ENCODE measurements at regions not wholly inside any gene's neighbourhood (a gene's known extent, or its start where the extent isn't known, plus 50 kb on each side); places are given as distances from the start of the nearest gene placed in this dataset.

DNA sequence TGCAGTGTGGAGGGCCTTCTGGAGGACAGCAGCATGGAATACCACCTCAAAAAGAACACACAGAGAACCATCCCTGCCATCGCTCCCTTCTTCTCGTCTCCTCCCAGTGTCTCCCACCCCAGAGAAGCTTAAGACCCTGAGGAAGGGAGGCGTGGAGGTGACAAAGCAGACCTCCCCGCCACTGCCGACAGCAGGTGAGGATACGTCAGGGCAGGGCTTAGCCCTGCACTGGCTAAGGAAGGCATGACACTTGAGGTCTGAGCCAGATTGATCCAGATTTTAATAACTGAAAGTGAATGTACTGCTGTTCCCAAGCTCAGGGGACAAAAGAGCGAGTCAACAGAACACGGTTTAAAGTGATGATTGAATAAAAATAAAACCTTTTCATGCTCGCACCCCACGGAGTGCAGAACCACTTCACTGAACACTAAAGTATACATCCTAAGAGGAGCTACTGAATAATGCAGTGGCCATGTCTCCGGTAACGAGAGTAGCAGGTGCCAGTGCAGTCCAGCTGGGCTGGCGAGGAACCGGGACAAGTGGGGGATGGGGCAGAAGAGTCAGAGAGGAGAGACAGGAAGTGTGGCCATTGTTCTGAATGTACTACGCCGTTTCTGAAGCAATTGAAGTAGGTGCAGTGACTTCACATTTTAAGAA lies 391.0 kb downstream of the CDH2 start:
- Mint-ChIP-seq H3K4me1 (peaks cover 8 to 22% of the 10 kb centered on the region in 2 experiments), H3K27me3 (ENCODE audit: low read depth) (peaks cover 4% of the 10 kb centered on the region; the same call in 1 of the 2 replicates), H3K9me3 (no peaks in the 10 kb centered on the region), H3K36me3 (ENCODE audit: insufficient read depth in 1 of 3, low read depth in 3 of 3) (no peaks in the 10 kb centered on the region), H3K27ac (peak overlapping the region in 1 of 3 experiments; percentile 66; a peak in 1 of 7 replicates), H3K4me3 (no peak overlapping the region)
- Histone ChIP-seq H3K18ac (ENCODE audit: insufficient read length, low read depth, low read length) (no peak overlapping the region), H3T11ph (ENCODE audit: low read length) (no peak overlapping the region), H3K79me1 (ENCODE audit: insufficient read depth, low read depth, low read length, poor library complexity, severe bottlenecking) (no peaks in the 10 kb centered on the region), H3K79me2 (ENCODE audit: insufficient read depth, low read length) (no peaks in the 10 kb centered on the region), H4K91ac (ENCODE audit: insufficient read length, low read depth, low read length) (no peak overlapping the region), H2BK120ac (ENCODE audit: low read depth, low read length, poor library complexity, severe bottlenecking) (no peak overlapping the region), H3K9ac (ENCODE audit: extremely low read depth, insufficient read length, low read length) (no peak overlapping the region), H3K27ac (ENCODE audit: insufficient read length, low read depth, low read length) (no peak overlapping the region), H4K5ac (ENCODE audit: insufficient read length, low read depth, low read length) (no peak overlapping the region), H2BK12ac (ENCODE audit: insufficient read length, low read depth, low read length) (no peak overlapping the region), H2AFZ (ENCODE audit: low read length) (no peak overlapping the region), H4K8ac (replicated peaks; ENCODE audit: insufficient read length, low read depth, low read length) (no peak overlapping the region), H2AK5ac (ENCODE audit: insufficient read length, low read length) (no peak overlapping the region), H2BK20ac (ENCODE audit: low read depth, low read length, poor library complexity, severe bottlenecking) (no peak overlapping the region), H3K27me3 (ENCODE audit: insufficient read depth, low read length) (no peaks in the 10 kb centered on the region), H3K4ac (ENCODE audit: low read depth, low read length) (no peak overlapping the region), H3K4me1 (ENCODE audit: insufficient read depth, low read length) (no peaks in the 10 kb centered on the region; the same call in 1 of the 2 replicates), H2BK5ac (ENCODE audit: insufficient read length, low read length) (no peak overlapping the region), H3K56ac (ENCODE audit: insufficient read length, low read depth, low read length) (no peak overlapping the region), H3K14ac (ENCODE audit: insufficient read depth, low read length) (0 out of 2 replicates have a peak overlapping the region, but pooled peaks have one; percentile 64), H2BK15ac (ENCODE audit: low read depth, low read length) (no peak overlapping the region), H4K20me1 (ENCODE audit: control insufficient read depth, insufficient read depth, insufficient read length) (peaks cover 2% of the 10 kb centered on the region), H3K9me3 (ENCODE audit: control insufficient read depth, low read depth, low read length) (no peaks in the 10 kb centered on the region), H3K4me2 (ENCODE audit: insufficient read depth, insufficient read length, low read length) (no peak overlapping the region), H3K23ac (ENCODE audit: insufficient read length, low read depth, low read length) (no peak overlapping the region), H3K23me2 (ENCODE audit: insufficient read length, low read depth, low read length, poor library complexity, severe bottlenecking) (no peaks in the 10 kb centered on the region)
- no CpG with 5 or more reads among the region's 16 CpGs for WGBS (ENCODE audit: extremely low coverage, insufficient read length, low lambda C conversion rate)
- TF ChIP-seq CTCF (conservative IDR thresholded peaks at IDR 0.05): no peak
- DNase-seq: no peak
